HCT116 (cell line): ENCODE measurements at regions not wholly inside any gene's neighbourhood (a gene's known extent, or its start where the extent isn't known, plus 50 kb on each side); places are given as distances from the start of the nearest gene placed in this dataset.

Experiments used
- EGR1 ChIP-seq: IDR thresholded peaks from 2 replicates; pipeline ENCODE4 v1.6.1; 2012; ENCODE audit warnings: low read depth
- ELF1 ChIP-seq: IDR thresholded peaks from 2 replicates; pipeline ENCODE4 v1.6.1; 2012; ENCODE audit warnings: low read depth, borderline replicate concordance
- EZH2 ChIP-seq: fragments of 200-600 bp; sonication (generic); IDR thresholded peaks from 2 replicates; pipeline ENCODE4 v1.6.1; 2017; ENCODE audit warnings: antibody characterized with exemption, mixed run types
- EZH2phosphoT487 ChIP-seq: fragments of 200-600 bp; IDR thresholded peaks from 2 replicates; pipeline ENCODE4 v1.6.1; 2018; ENCODE audit warnings: antibody characterized with exemption, borderline replicate concordance
- RAD21 ChIP-seq: IDR thresholded peaks from 2 replicates; pipeline ENCODE4 v1.6.1; 2012; ENCODE audit warnings: low read depth, mild to moderate bottlenecking
- REST ChIP-seq: IDR thresholded peaks from 2 replicates; pipeline ENCODE4 v1.6.1; 2012; ENCODE audit warnings: low read depth
- SRF ChIP-seq: IDR thresholded peaks from 2 replicates; pipeline ENCODE4 v1.6.1; 2012; ENCODE audit warnings: low read depth
- TCF7L2 ChIP-seq: IDR thresholded peaks from 2 replicates; pipeline ENCODE4 v1.7.0; 2011; ENCODE audit warnings: borderline replicate concordance, inconsistent platforms; ENCODE audit not compliant: insufficient read depth, insufficient read length; ENCODE audit errors: extremely low read depth
- YY1 ChIP-seq: IDR thresholded peaks from 2 replicates; pipeline ENCODE4 v1.6.1; 2011; ENCODE audit warnings: low read length, low read depth, moderate library complexity, mild to moderate bottlenecking; ENCODE audit not compliant: insufficient replicate concordance; ENCODE audit errors: extremely low read depth
- ZFX ChIP-seq: fragments of 450-650 bp; IDR thresholded peaks from 2 replicates; pipeline ENCODE4 v1.6.1; 2017
- TF ChIP-seq, protein P1 (sequence below): IDR thresholded peaks from 2 replicates; pipeline ENCODE4 v1.6.1; 2012

DNA sequence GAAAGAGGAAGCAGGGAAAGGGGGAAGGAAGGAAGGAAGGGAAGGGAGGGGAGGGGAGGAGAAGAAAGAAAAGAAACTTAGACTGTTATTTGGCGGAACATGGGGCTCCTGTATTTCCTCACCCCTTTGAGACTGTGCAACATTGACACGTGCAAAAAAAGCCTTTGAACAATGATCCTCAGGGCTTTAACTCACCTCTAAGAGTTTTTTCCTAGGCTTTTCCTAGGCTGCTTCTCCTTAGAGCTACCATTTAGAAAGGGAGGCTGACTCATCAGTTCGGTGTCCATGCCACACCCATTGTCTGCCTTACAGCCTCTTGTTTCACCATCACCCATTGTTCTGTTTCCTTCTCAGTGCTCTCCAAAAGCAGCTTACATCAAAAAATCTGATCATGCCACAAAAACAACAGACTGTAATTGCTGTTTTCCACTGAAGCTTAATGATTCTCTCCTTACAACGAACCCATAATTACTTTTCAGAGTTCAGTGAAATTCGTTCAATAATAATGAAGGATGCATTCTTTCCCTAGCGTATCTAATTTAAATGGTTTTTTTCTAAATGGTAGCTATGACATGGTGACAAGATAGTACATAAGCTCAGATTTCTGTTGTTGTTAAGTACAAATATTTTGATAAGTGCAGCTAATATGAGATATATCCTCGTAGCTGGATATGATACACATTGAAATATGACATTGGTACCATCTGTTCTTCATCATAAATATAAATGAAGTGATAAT, 90.8 kb downstream of the PRLHR start (continued):
- TF ChIP-seq REST (no peak), SRF (no peak), TCF7L2 (peak; percentile 40), EZH2phosphoT487 (no peak), EGR1 (no peak), EZH2 (no peak), ELF1 (no peak), YY1 (peak; percentile 71), ZFX (no peak), RAD21 (no peak)
- TF ChIP-seq, protein P1, sequence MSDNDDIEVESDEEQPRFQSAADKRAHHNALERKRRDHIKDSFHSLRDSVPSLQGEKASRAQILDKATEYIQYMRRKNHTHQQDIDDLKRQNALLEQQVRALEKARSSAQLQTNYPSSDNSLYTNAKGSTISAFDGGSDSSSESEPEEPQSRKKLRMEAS = peak; percentile 20
- TF ChIP-seq, all 23 proteins: peak for 8
